ENCODE measurements at regions not wholly inside any gene's neighbourhood (a gene's known extent, or its start where the extent isn't known, plus 50 kb on each side); places are given as distances from the start of the nearest gene placed in this dataset.

GRCh38 chr3:5739299-5739935 is 551.9 kb downstream of the EDEM1 start:
- Mint-ChIP-seq H3K9me3 (peaks cover 14% of the 10 kb centered on the region), H3K27ac (no peak overlapping the region), H3K36me3 (no peaks in the 10 kb centered on the region)

GRCh38 chr3:5739949-5740348 is 552.4 kb downstream of the EDEM1 start:
- Mint-ChIP-seq H3K9me3 (peaks cover 14% of the 10 kb centered on the region), H3K27ac (no peak overlapping the region), H3K4me3 (no peak overlapping the region), H3K4me1 (no peaks in the 10 kb centered on the region), H3K36me3 (no peaks in the 10 kb centered on the region)
- DNase-seq (ENCODE audit: low spot score in 2 of 2) (no peak), ATAC-seq (no peak)

More at GRCh38 chr3:5739299-5739935, 551.9 kb downstream of the EDEM1 start:
- Mint-ChIP-seq H3K4me3 (no peak overlapping the region), H3K4me1 (no peaks in the 10 kb centered on the region)
- ATAC-seq: no peak
- no peak for DNase-seq (ENCODE audit: low spot score in 2 of 2)

- no peak for ATAC-seq
- no peak for DNase-seq (ENCODE audit: low spot score in 2 of 2)
- H3K4me3 Mint-ChIP-seq: no peak overlapping the region
- no peaks in the 10 kb centered on the region for H3K4me1 Mint-ChIP-seq
- H3K9me3 Mint-ChIP-seq: peaks cover 14% of the 10 kb centered on the region
- no peak overlapping the region for H3K27ac Mint-ChIP-seq
- H3K36me3 Mint-ChIP-seq: no peaks in the 10 kb centered on the region
Observed at GRCh38 chr3:5741017-5741416, 553.5 kb downstream of the EDEM1 start.

GRCh38 chr3:5750091-5750490 is 562.6 kb downstream of the EDEM1 start:
- no peaks in the 10 kb centered on the region for H3K36me3 Mint-ChIP-seq

GRCh38 chr3:5750874-5751640 is 563.5 kb downstream of the EDEM1 start:
- no peak overlapping the region for H3K4me3 Mint-ChIP-seq
- H3K27ac Mint-ChIP-seq: no peak overlapping the region
- peaks cover 11% of the 10 kb centered on the region for H3K9me3 Mint-ChIP-seq
- H3K4me1 Mint-ChIP-seq: no peaks in the 10 kb centered on the region
- ATAC-seq (no peak), DNase-seq (ENCODE audit: low spot score in 2 of 2) (no peak)
- H3K36me3 Mint-ChIP-seq: no peaks in the 10 kb centered on the region

More at GRCh38 chr3:5750091-5750490, 562.6 kb downstream of the EDEM1 start:
- DNase-seq (ENCODE audit: low spot score in 2 of 2): no peak
- Mint-ChIP-seq H3K4me1 (no peaks in the 10 kb centered on the region), H3K9me3 (peaks cover 11% of the 10 kb centered on the region), H3K27ac (no peak overlapping the region), H3K4me3 (no peak overlapping the region)
- ATAC-seq: no peak

GRCh38 chr3:5754602-5755001 is 567.1 kb downstream of the EDEM1 start:
- H3K4me1 Mint-ChIP-seq: no peaks in the 10 kb centered on the region
- DNase-seq (ENCODE audit: low spot score in 2 of 2): no peak
- no peaks in the 10 kb centered on the region for H3K36me3 Mint-ChIP-seq
- H3K4me3 Mint-ChIP-seq: no peak overlapping the region
- ATAC-seq: no peak
- peaks cover 15% of the 10 kb centered on the region for H3K9me3 Mint-ChIP-seq
- H3K27ac Mint-ChIP-seq: no peak overlapping the region

GRCh38 chr3:5756443-5756842 is 568.9 kb downstream of the EDEM1 start:
- H3K27ac Mint-ChIP-seq: no peak overlapping the region
- DNase-seq (ENCODE audit: low spot score in 2 of 2) (no peak), ATAC-seq (no peak)
- peaks cover 12% of the 10 kb centered on the region for H3K9me3 Mint-ChIP-seq
- no peak overlapping the region for H3K4me3 Mint-ChIP-seq
- no peaks in the 10 kb centered on the region for H3K4me1 Mint-ChIP-seq
- no peaks in the 10 kb centered on the region for H3K36me3 Mint-ChIP-seq

- H3K36me3 Mint-ChIP-seq: no peaks in the 10 kb centered on the region
- peaks cover 9% of the 10 kb centered on the region for H3K9me3 Mint-ChIP-seq
- no peaks in the 10 kb centered on the region for H3K4me1 Mint-ChIP-seq
- no peak for ATAC-seq
- no peak overlapping the region for H3K27ac Mint-ChIP-seq
- no peak overlapping the region for H3K4me3 Mint-ChIP-seq
- no peak for DNase-seq (ENCODE audit: low spot score in 2 of 2)
Observed at GRCh38 chr3:5757213-5757804, 569.8 kb downstream of the EDEM1 start.

GRCh38 chr3:5758699-5759098 is 571.2 kb downstream of the EDEM1 start:
- Mint-ChIP-seq H3K9me3 (peaks cover 9% of the 10 kb centered on the region), H3K4me1 (no peaks in the 10 kb centered on the region), H3K27ac (no peak overlapping the region), H3K4me3 (no peak overlapping the region), H3K36me3 (no peaks in the 10 kb centered on the region)
- no peak for ATAC-seq
- DNase-seq (ENCODE audit: low spot score in 2 of 2): no peak

- Mint-ChIP-seq H3K9me3 (peaks cover 4% of the 10 kb centered on the region), H3K36me3 (no peaks in the 10 kb centered on the region), H3K27ac (no peak overlapping the region), H3K4me1 (no peaks in the 10 kb centered on the region), H3K4me3 (no peak overlapping the region)
- ATAC-seq (no peak), DNase-seq (ENCODE audit: low spot score in 2 of 2) (no peak)
Observed at GRCh38 chr3:5762506-5762905, 575.0 kb downstream of the EDEM1 start.

GRCh38 chr3:5766848-5767247 is 579.3 kb downstream of the EDEM1 start:
- Mint-ChIP-seq H3K27ac (no peak overlapping the region), H3K4me1 (no peaks in the 10 kb centered on the region), H3K36me3 (no peaks in the 10 kb centered on the region), H3K4me3 (no peak overlapping the region), H3K9me3 (no peaks in the 10 kb centered on the region)
- DNase-seq (ENCODE audit: low spot score in 2 of 2) (no peak), ATAC-seq (no peak)

GRCh38 chr3:5767304-5767703 is 579.8 kb downstream of the EDEM1 start:
- ATAC-seq: no peak
- Mint-ChIP-seq H3K4me3 (no peak overlapping the region), H3K36me3 (no peaks in the 10 kb centered on the region), H3K9me3 (no peaks in the 10 kb centered on the region), H3K27ac (no peak overlapping the region), H3K4me1 (no peaks in the 10 kb centered on the region)
- DNase-seq (ENCODE audit: low spot score in 2 of 2): no peak

- Mint-ChIP-seq H3K9me3 (no peaks in the 10 kb centered on the region), H3K4me3 (no peak overlapping the region), H3K36me3 (no peaks in the 10 kb centered on the region), H3K4me1 (no peaks in the 10 kb centered on the region), H3K27ac (no peak overlapping the region)
- no peak for ATAC-seq
- DNase-seq (ENCODE audit: low spot score in 2 of 2): no peak
Observed at GRCh38 chr3:5768281-5768945, 580.9 kb downstream of the EDEM1 start.

- no peak overlapping the region for H3K4me3 Mint-ChIP-seq
- ATAC-seq: no peak
- H3K9me3 Mint-ChIP-seq: peaks cover 5% of the 10 kb centered on the region
- H3K27ac Mint-ChIP-seq: no peak overlapping the region
- no peak for DNase-seq (ENCODE audit: low spot score in 2 of 2)
- H3K4me1 Mint-ChIP-seq: no peaks in the 10 kb centered on the region
- no peaks in the 10 kb centered on the region for H3K36me3 Mint-ChIP-seq
Observed at GRCh38 chr3:5769825-5770224, 582.3 kb downstream of the EDEM1 start.

GRCh38 chr3:5774337-5774736 is 586.8 kb downstream of the EDEM1 start:
- no peaks in the 10 kb centered on the region for H3K4me1 Mint-ChIP-seq
- H3K9me3 Mint-ChIP-seq: peaks cover 13% of the 10 kb centered on the region
- DNase-seq (ENCODE audit: low spot score in 2 of 2) (no peak), ATAC-seq (no peak)
- H3K36me3 Mint-ChIP-seq: no peaks in the 10 kb centered on the region
- H3K4me3 Mint-ChIP-seq: no peak overlapping the region
- no peak overlapping the region for H3K27ac Mint-ChIP-seq
